ENCODE measurements at regions not wholly inside any gene's neighbourhood (a gene's known extent, or its start where the extent isn't known, plus 50 kb on each side); places are given as distances from the start of the nearest gene placed in this dataset.

GRCh38 chrX:124507246-124507645, 160.9 kb downstream of the SH2D1A start:
- TF ChIP-seq CTCF (conservative IDR thresholded peaks at IDR 0.05) (no peak), ZFX (IDR thresholded peaks at IDR 0.05) (no peak)
